T-helper 1 cell treated with Interleukin-12 subunit alpha and Interleukin-12 subunit beta and Interleukin-4 antibody, amounts not matched to agents 30 ng/mL and 1 ng/mL, for 36 hours (primary cell): ENCODE measurements at regions not wholly inside any gene's neighbourhood (a gene's known extent, or its start where the extent isn't known, plus 50 kb on each side); places are given as distances from the start of the nearest gene placed in this dataset.
"Not testable (repeated sequence)": the region's sequence is repeated elsewhere in the genome, so short reads cannot be mapped to it uniquely, and the experiment has no call there.

Source experiments
- intact Hi-C: fragments of 100-400 bp; cut with micrococcal nuclease; formaldehyde crosslinking; loops from one replicate; pipeline ENCODE4 v1.15.1; 2024

DNA sequence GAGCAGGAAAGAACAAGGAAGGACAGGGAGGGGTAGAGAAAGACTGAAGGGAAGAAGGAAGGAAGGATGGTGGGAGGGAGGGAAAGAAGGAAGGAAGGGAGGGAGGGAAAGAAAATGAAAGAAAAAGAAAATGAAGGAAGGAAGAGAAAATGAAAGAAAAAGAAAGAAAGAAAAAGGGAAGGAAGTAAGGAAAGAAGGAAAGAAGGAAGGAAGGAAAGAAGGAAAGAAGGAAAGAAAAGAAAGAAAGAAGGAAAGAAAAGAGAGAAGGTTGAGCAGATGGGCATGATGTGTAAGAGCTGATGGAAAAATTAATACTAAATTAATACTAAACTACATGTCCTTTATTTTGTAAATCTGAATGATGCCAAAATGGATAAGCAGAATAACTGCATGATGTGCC is 418.3 kb upstream of the CDIN1 start:
- intact Hi-C loops: no loop called here

DNA sequence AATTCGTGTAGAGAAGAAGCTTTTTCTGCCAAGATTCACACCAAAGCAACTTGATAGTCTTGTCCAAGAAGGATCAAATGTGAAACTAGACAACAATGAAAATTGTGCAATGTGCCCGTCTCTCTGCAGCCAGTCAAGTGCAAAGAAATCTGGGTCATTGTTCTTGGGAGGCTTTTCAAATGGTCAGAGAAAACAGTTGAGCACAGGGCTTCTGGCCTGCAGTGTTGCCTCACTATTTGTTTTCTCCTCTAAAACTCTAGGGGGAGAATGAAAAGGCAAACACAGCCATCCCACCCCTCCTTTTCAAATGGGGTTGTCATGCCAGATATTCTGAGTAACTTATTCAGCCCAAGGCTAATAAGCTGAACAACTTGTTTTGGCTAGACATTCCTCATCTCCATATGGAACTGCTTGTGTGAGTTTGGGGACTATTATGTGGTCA is 417.6 kb upstream of the CDIN1 start:
- intact Hi-C loops: no loop called here

GRCh38 chr15:36163983-36164382 is 415.4 kb upstream of the CDIN1 start:
- intact Hi-C loops: not testable (repeated sequence)

DNA sequence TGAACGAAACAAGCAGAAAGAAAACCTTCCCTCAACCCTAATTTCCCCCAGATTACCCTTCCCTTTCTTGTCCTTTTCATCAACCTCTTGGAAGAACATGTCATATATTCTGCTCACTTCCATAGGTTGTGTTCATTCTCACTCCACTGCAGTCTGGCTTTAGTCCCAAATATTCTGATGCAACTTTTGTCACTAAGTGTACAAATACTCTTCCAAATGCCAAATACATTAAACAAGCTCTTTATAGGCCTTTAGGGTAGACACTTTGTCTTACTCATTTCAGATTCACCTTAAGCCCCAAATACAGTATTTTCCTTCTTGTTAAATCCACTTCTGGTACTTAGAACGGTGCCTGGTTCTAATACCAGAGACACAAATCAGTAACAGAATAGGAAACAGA is 406.5 kb upstream of the CDIN1 start:
- intact Hi-C loops: no loop called here

DNA sequence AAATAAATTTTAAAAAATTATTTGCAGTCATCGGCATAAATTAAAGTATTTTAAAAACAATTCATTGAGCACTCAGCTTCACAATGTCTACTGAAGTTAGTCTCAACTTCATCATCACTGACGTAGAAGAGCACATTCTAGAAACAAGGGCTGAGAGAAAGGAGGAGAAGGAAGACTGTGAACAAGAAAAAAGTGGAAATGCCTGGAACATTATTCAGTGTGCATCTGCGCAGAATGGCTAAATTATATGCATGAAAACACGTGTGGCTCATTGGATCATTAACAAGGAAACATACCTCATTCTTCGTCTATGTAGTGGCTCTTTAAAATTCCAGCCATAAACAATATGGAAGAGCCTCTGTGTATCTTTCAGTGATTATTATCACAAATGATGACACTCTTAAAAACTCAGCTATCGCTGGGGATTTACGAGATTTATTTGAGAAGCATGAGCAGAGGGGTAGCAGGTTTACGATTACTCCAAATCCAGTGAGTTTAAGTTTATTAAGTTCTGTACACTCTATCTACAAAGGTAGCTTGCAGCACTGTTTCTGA is 404.2 kb upstream of the CDIN1 start:
- intact Hi-C loops: no loop called here

GRCh38 chr15:36175741-36176291 is 403.6 kb upstream of the CDIN1 start:
- intact Hi-C loops: no loop called here

- intact Hi-C loops: no loop called here
These were observed 401.7 kb upstream of the CDIN1 start for GRCh38 chr15:36177590-36178302.

DNA sequence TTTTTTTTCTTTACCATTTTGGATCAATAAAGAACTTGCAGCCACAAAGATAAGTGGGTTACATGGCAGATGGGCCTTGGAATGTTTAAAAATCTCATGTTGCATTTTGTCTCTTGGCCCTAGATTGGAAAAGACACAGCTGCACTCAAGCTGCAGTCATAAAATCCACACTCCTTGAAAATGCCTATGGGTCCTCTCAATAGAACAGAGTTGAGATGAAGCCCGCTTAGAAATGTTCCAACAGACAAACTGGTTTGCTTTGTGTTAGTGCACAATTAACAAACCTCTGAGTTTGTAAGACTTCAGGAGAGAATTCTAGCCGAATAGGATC is 401.2 kb upstream of the CDIN1 start:
- intact Hi-C loops: no loop called here

DNA sequence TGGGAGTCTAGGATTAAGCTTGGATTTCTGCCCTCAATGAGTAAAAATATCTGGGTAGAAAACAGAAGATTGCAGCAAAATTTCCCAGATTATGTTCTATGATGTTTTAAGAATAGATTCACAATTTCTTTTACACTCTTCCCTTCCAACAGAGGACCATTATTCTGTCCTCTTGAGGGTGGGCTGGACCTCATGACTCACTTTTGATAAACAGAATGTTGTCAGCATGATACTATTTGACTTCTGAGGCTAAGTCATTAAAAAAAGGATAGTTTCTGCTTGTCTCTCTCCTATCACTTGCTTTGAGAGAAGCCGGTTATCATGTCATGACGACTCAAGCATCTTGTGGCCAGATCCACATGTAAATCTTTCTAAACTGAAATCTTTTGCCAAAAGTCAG is 396.2 kb upstream of the CDIN1 start:
- intact Hi-C loops: no loop called here

DNA sequence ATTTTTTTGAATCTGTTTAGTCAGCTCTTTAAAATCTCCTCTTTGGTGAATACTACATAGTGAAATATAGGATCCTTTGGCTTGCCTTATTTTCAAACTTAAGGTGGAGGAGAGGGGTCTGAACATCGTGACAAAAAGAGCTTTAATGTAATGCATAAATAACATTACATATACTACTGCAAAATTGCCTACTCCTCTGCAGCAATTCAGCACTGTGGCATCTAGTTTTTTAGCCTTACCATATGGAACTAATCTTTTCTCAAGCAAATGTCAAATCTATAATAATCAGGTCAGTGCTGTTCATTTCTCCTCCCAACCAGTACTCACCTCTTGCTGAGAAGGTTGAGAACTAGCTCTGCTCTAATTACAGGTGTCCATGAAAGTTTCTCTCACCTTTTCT is 394.0 kb upstream of the CDIN1 start:
- intact Hi-C loops: no loop called here

DNA sequence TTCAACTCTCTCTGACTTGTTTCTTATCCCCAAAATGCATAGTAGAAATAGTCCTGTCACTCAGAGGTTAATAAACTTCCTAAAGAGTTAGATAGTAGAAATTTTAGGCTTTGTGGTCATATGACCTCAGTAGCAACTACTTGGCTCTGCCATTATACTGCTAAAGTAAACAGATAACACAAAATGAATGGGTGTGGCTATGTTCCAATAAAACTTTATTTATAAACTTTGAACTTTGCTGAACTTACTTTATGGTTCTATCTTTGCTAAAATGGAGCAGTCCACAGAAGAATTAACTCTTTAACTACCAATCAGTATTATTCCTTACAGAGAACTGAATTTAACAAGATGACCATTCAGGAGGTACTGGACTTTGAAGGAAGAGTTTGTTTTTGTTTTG is 393.6 kb upstream of the CDIN1 start:
- intact Hi-C loops: no loop called here

GRCh38 chr15:36186376-36186775 is 393.1 kb upstream of the CDIN1 start:
- intact Hi-C loops: no loop called here

GRCh38 chr15:36191459-36191858 is 388.0 kb upstream of the CDIN1 start:
- intact Hi-C loops: no loop called here

GRCh38 chr15:36195361-36196007 is 383.9 kb upstream of the CDIN1 start:
- intact Hi-C loops: not testable (repeated sequence)

DNA sequence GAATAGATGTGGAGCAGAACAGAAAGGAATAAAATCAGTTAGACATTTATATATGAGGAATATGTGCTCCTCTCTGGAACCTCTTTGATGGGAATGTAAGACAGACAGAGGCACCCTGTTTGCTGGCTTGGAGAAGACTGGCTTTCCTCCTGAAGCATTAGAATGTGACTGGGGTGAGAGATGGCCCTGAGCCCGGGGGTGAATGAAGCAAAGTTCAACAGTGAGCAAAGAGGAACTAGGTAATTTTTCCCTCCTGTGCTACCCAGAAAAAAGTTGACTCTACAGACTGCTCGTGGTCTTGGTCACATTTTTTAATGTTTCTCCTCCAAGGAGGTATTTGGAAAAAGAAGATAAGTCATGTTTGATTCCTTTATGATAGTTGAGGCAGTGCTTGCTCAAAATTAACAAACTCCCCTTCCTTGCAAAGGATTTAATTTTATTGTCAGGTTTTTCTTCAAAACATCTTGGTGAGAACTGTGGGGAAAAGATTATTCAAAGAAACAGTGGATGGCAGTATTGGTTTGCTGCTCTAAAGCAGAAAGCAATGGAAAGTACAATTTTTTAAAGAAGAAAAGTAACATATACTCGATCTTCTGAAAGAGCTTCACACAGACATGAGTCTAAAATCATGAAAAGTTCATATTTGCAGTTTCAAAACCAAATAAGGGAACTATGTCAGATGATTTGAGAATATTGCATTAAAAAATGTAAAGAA is 370.4 kb upstream of the CDIN1 start:
- intact Hi-C loops: no loop called here

DNA sequence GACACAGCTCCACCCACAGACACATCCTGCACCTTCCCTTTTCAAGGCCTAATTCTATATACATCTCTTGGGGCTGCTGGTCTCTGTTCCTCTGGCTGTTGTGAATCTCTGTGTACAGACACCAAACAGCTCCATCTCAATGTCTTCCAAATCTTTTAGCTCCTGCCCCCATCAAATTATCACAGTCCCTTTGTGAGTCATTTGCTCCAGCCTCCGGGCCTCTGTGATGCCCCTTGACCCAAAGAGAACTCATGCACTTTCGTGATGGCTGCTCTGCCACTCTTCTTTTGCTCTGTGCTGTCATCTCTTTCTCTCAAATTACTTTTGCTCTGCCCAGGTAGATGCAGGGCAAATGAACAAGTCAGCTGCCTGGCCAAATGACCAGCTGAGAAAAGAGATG is 369.0 kb upstream of the CDIN1 start:
- intact Hi-C loops: no loop called here

DNA sequence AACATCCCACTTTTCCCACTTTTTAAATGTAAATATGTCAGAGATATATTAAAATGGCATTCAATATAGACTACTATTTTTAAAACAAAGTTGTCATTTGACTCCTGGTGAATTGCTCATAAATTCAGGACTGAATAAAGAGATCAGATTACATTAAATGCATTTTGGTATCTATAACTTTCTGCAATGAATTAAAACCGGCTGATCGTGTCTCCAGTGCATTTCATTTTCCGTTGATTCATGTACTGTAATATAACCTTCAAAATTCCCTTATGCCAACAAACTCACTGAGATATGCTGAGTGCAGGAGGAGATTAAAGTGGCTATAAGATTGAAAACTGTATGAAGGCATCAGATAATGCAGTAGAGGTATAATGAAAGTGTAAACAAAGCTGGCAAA is 361.1 kb upstream of the CDIN1 start:
- intact Hi-C loops: no loop called here

- intact Hi-C loops: no loop called here
These were observed 360.4 kb upstream of the CDIN1 start for GRCh38 chr15:36218991-36219390.

DNA sequence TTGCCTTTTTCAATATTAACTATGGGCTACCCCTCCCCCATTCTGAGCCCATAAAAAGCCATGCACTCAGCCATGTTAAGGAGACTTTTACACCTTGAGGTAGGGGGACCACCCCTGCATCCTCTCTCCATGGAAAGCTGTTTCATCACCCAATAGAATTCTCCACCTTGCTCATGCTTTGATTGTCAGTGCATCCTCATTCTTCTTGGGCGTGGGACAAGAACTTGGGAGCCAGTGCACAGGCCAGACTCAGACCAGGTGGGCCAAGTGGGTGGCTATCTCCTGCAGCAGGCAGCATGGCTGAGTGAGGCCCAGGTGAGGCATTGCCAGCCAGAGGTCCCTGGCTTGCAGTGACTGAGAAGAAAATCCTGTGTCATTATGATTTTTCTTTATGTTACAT is 357.4 kb upstream of the CDIN1 start:
- intact Hi-C loops: no loop called here

GRCh38 chr15:36230776-36231175 is 348.6 kb upstream of the CDIN1 start:
- intact Hi-C loops: no loop called here

- intact Hi-C loops: no loop called here
These were observed 346.9 kb upstream of the CDIN1 start for GRCh38 chr15:36232491-36232890.

DNA sequence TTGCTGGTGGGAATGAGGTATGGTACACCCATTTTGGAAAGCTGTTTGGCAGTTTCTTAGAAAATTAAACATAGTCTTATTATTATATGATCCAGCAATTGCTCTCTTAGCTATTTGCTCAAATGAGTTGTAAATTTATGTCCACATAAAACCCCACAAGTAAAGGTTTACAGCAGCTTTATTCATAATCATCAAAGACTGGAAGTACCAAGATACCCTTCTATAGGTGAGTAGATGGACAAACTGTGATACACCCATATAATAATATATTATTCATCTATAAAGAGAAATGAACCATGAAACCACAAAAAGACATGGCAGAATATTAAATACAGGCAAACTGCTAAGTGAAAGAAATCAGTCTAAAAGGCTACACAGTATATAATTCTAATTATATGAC is 344.7 kb upstream of the CDIN1 start:
- intact Hi-C loops: no loop called here
